GM12878 (cell line): ENCODE measurements at regions not wholly inside any gene's neighbourhood (a gene's known extent, or its start where the extent isn't known, plus 50 kb on each side); places are given as distances from the start of the nearest gene placed in this dataset.

Experiments used
- ATAC-seq: fragments of 200-7000 bp; cut with Tn5 transposase; 3 replicates; pipeline ENCODE4 v1.9.1; 2020; ENCODE audit warnings: mild to moderate bottlenecking, moderate library complexity
- BruUV-seq: library from RNA; stranded (reverse); fragments of 400-500 nt; replicated peaks from 2 replicates; lab custom pipeline; 2021; lab: Mats Ljungman, UMichigan
- CTCF ChIA-PET: fragments of 300-600 bp; sonication (Branson Sonifier 250); formaldehyde crosslinking; extraction: SDS; loops from one replicate; lab custom pipeline; 2021; ENCODE audit warnings: inconsistent platforms; lab: Yijun Ruan, JAX
- POLR2A ChIA-PET: fragments of 350-600 bp; formaldehyde crosslinking; extraction: SDS; loops from one replicate; lab custom pipeline; 2021; ENCODE audit warnings: inconsistent platforms; lab: Charles Lee
- RAD21 ChIA-PET: fragments of 300-600 bp; sonication (Branson Sonifier 250); formaldehyde crosslinking; loops from one replicate; lab custom pipeline; 2023; ENCODE audit warnings: antibody characterized with exemption; ENCODE audit not compliant: unreplicated experiment; lab: Charles Lee
- SMC1A ChIA-PET: fragments of 300-600 bp; sonication (Branson Sonifier 250); formaldehyde crosslinking; loops from one replicate; lab custom pipeline; 2023; ENCODE audit not compliant: unreplicated experiment, uncharacterized antibody; lab: Charles Lee
- DNase-seq: peaks from one replicate; pipeline ENCODE4 v3.0.0-alpha.2; 2011; ENCODE audit warnings: low read depth, low spot score
- FAIRE-seq: peaks from 3 replicates; lab custom pipeline; 2011; peaks lifted over from hg19 to GRCh38; lab: Jason Lieb, UNC
- H2AFZ ChIP-seq: 2 replicates; pipeline ENCODE4 v1.6.0; 2011; ENCODE audit warnings: low read depth, low read length, control low read depth; ENCODE audit not compliant: control insufficient read depth
- H3K27ac ChIP-seq: 2 replicates; pipeline ENCODE4 v1.5.1; 2011; ENCODE audit warnings: control low read depth; ENCODE audit not compliant: control insufficient read depth, insufficient read depth
- H3K27me3 ChIP-seq, 2 experiments: replicated peaks in 1 of 2; 2 replicates each; pipeline versions ENCODE4 v1.6.0 to v1.6.1; 2011; ENCODE audit warnings: low read length in 1 of 2; ENCODE audit not compliant: control insufficient read depth in 2 of 2, insufficient read depth in 2 of 2
- H3K36me3 ChIP-seq, 2 experiments: 2 replicates each; pipeline ENCODE4 v1.5.1; 2011; ENCODE audit warnings: low read length in 1 of 2; ENCODE audit not compliant: control insufficient read depth in 2 of 2, insufficient read depth in 2 of 2
- H3K4me1 ChIP-seq: 2 replicates; pipeline ENCODE4 v1.6.1; 2011; ENCODE audit warnings: mild to moderate bottlenecking, low read length, moderate library complexity, mixed read lengths; ENCODE audit not compliant: control insufficient read depth, insufficient read depth
- H3K4me2 ChIP-seq: 2 replicates; pipeline ENCODE4 v1.6.0; 2011; ENCODE audit warnings: control low read depth; ENCODE audit not compliant: control insufficient read depth, insufficient read depth
- H3K4me3 ChIP-seq: fragments of 200-600 bp; sonication (generic); 2 replicates; pipeline ENCODE4 v1.5.1; 2016
- H3K79me2 ChIP-seq: 2 replicates; pipeline ENCODE4 v1.6.0; 2011; ENCODE audit warnings: low read length; ENCODE audit not compliant: control insufficient read depth, insufficient read depth
- H3K9ac ChIP-seq: 2 replicates; pipeline ENCODE4 v1.8.0; 2011; ENCODE audit warnings: low read length, control low read depth, mixed read lengths; ENCODE audit not compliant: control insufficient read depth, insufficient read depth
- H3K9me3 ChIP-seq: replicated peaks from 3 replicates; pipeline ENCODE4 v1.5.1; 2011; ENCODE audit warnings: mild to moderate bottlenecking, low read length; ENCODE audit not compliant: control insufficient read depth, insufficient read depth
- H4K20me1 ChIP-seq: 2 replicates; pipeline ENCODE4 v1.6.0; 2011; ENCODE audit not compliant: control insufficient read depth, insufficient read depth
- BHLHE40 ChIP-seq, 2 experiments: fragments of 450-650 bp in 1 of 2; IDR thresholded peaks; 2 replicates each; pipeline ENCODE4 v1.6.1; 2011 to 2017; ENCODE audit warnings: low read depth in 2 of 2, borderline replicate concordance in 1 of 2, improper control_type of control experiment in 1 of 2, low read length in 1 of 2, mild to moderate bottlenecking in 1 of 2
- CBX3 ChIP-seq: fragments of 200-600 bp; sonication (generic); IDR thresholded peaks from 2 replicates; pipeline ENCODE4 v1.6.1; 2016; ENCODE audit warnings: low read depth, borderline replicate concordance
- CREM ChIP-seq: IDR thresholded peaks from 2 replicates; pipeline ENCODE4 v1.6.1; 2014; ENCODE audit warnings: antibody characterized with exemption, low read depth
- EZH2 ChIP-seq: IDR thresholded peaks from 2 replicates; pipeline ENCODE4 v1.6.1; 2012; ENCODE audit warnings: low read depth, mild to moderate bottlenecking, control low read depth, inconsistent platforms, low read length, borderline replicate concordance; ENCODE audit not compliant: control insufficient read depth
- MXI1 ChIP-seq: fragments of 150-350 bp; IDR thresholded peaks from 2 replicates; pipeline ENCODE4 v1.6.1; 2011; ENCODE audit warnings: low read depth, mild to moderate bottlenecking, inconsistent platforms, low read length, improper control_type of control experiment
- NR2C2 ChIP-seq: IDR thresholded peaks from 2 replicates; pipeline ENCODE4 v1.6.1; 2011; ENCODE audit warnings: borderline replicate concordance, low read depth; ENCODE audit not compliant: control insufficient read depth, insufficient read length
- NRF1 ChIP-seq: conservative IDR thresholded peaks from 2 replicates; pipeline ENCODE4 v1.6.1; 2011; ENCODE audit warnings: mild to moderate bottlenecking, low read depth, low read length, improper control_type of control experiment
- PML ChIP-seq: IDR thresholded peaks from 2 replicates; pipeline ENCODE4 v1.6.1; 2012; ENCODE audit warnings: low read length, inconsistent platforms
- POU2F2 ChIP-seq: IDR thresholded peaks from 3 replicates; pipeline ENCODE4 v1.6.1; 2011; ENCODE audit warnings: low read depth, mild to moderate bottlenecking, low read length, borderline replicate concordance
- SMC3 ChIP-seq: IDR thresholded peaks from 2 replicates; pipeline ENCODE4 v1.6.1; 2011; ENCODE audit warnings: low read length, improper control_type of control experiment, borderline replicate concordance
- SPI1 ChIP-seq: IDR thresholded peaks from 2 replicates; pipeline ENCODE4 v1.6.1; 2011; ENCODE audit warnings: low read depth, mild to moderate bottlenecking, low read length, moderate library complexity, borderline replicate concordance; ENCODE audit not compliant: insufficient read depth
- TCF7 ChIP-seq: IDR thresholded peaks from 2 replicates; pipeline ENCODE4 v1.6.1; 2014; ENCODE audit warnings: antibody characterized with exemption, borderline replicate concordance
- WGBS: methylation state at CpG from one replicate; pipeline ENCODE4 v1.1.6; 2016; ENCODE audit warnings: low lambda C conversion rate; ENCODE audit not compliant: insufficient replicate concordance, insufficient coverage; ENCODE audit errors: missing lambda C conversion rate; 5-methylcytosine and 5-hydroxymethylcytosine counted together
- in situ Hi-C: fragments of 300-500 bp; cut with MboI; formaldehyde crosslinking; loops from 9 replicates; pipeline ENCODE4 v1.14.3; 2018; ENCODE audit warnings: mixed read lengths
- intact Hi-C: fragments of 100-400 bp; cut with micrococcal nuclease; formaldehyde crosslinking; loops from one replicate; pipeline ENCODE4 v1.14.2; 2022; ENCODE audit not compliant: unreplicated experiment
- TF ChIP-seq, protein P1 (sequence below): fragments of 450-650 bp; IDR thresholded peaks from 2 replicates; pipeline ENCODE4 v1.6.1; 2017; ENCODE audit warnings: mild to moderate bottlenecking, moderate library complexity

- TF ChIP-seq NR2C2 = no peak
Observed at GRCh38 chrX:6965729-6966128, 181.8 kb upstream of the STS start (continued).

- Histone ChIP-seq H3K9ac (no peak overlapping the region), H3K79me2 (no peaks in the 10 kb centered on the region), H3K27me3 (no peaks in the 10 kb centered on the region), H4K20me1 (no peaks in the 10 kb centered on the region), H2AFZ (no peak overlapping the region), H3K9me3 (no peaks in the 10 kb centered on the region), H3K36me3 (no peaks in the 10 kb centered on the region), H3K4me2 (no peak overlapping the region), H3K4me3 (no peak overlapping the region), H3K4me1 (no peaks in the 10 kb centered on the region), H3K27ac (no peak overlapping the region)
- DNase-seq (no peak), ATAC-seq (no peak), FAIRE-seq (no peak)
- in situ Hi-C loops = no loop called here
- WGBS = 61% methylated on average over 2 of the region's 2 CpGs
- intact Hi-C loops = no loop called here
- BruUV-seq = no TSS peak
- ChIA-PET RAD21 (no interaction called here), POLR2A (no interaction called here), SMC1A (no interaction called here), CTCF (no interaction called here)
- TF ChIP-seq POU2F2 (no peak), CREM (no peak), SMC3 (no peak)
Observed at GRCh38 chrX:6962006-6962355, 185.5 kb upstream of the STS start.

DNA sequence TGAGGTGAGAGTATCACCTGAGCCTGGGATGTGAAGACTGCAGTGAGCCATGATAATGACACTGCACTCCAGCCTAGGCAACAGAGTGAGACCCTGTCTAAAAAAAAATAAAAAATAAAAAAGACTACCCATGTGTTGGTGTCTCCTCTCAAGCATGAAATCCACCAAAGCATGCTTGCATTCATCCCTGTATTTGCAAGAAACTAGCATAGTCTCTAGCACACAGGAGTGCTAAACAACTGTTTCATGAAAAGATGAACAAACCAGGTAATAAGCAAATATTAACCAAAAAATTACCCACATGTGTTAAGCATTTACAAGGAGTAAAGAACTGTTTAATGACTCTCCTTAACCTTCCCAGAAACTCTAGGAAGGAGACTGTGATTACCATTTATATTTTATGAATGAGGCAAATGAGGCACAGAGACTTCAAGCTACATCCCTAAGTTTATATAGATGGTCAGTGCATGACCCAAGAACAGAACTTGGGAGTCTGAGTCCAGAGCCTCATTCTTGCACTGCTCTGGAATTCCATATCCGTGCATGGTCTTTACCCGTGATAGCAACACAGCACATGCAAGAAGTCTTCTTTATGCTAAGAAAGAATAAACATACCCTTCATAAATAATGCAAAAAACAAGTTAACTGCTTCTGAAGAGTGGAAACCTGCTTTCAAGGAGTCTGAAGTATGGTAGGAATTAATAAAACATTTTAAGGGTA lies 186.1 kb upstream of the STS start:
- DNase-seq (no peak), FAIRE-seq (no peak), ATAC-seq (no peak)
- Histone ChIP-seq H3K4me3 (no peak overlapping the region), H3K36me3 (no peaks in the 10 kb centered on the region), H3K4me1 (no peaks in the 10 kb centered on the region), H2AFZ (no peak overlapping the region), H4K20me1 (no peaks in the 10 kb centered on the region), H3K79me2 (no peaks in the 10 kb centered on the region), H3K27me3 (no peaks in the 10 kb centered on the region), H3K4me2 (no peak overlapping the region), H3K27ac (no peak overlapping the region), H3K9ac (no peak overlapping the region), H3K9me3 (no peaks in the 10 kb centered on the region)
- ChIA-PET CTCF (no interaction called here), RAD21 (no interaction called here), SMC1A (no interaction called here), POLR2A (no interaction called here)
- intact Hi-C loops = no loop called here
- 23% methylated on average over 2 of the region's 2 CpGs for WGBS
- no TSS peak for BruUV-seq
- in situ Hi-C loops = no loop called here
- TF ChIP-seq SPI1 (no peak), CBX3 (no peak), TCF7 (no peak), BHLHE40 (IDR thresholded peaks at IDR 0.05; ENCODE audit: borderline replicate concordance in 1 of 2, low read depth in 2 of 2, low read length in 1 of 2) (no peak), MXI1 (no peak), PML (no peak), EZH2 (no peak), NRF1 (no peak)
- TF ChIP-seq, protein P1, sequence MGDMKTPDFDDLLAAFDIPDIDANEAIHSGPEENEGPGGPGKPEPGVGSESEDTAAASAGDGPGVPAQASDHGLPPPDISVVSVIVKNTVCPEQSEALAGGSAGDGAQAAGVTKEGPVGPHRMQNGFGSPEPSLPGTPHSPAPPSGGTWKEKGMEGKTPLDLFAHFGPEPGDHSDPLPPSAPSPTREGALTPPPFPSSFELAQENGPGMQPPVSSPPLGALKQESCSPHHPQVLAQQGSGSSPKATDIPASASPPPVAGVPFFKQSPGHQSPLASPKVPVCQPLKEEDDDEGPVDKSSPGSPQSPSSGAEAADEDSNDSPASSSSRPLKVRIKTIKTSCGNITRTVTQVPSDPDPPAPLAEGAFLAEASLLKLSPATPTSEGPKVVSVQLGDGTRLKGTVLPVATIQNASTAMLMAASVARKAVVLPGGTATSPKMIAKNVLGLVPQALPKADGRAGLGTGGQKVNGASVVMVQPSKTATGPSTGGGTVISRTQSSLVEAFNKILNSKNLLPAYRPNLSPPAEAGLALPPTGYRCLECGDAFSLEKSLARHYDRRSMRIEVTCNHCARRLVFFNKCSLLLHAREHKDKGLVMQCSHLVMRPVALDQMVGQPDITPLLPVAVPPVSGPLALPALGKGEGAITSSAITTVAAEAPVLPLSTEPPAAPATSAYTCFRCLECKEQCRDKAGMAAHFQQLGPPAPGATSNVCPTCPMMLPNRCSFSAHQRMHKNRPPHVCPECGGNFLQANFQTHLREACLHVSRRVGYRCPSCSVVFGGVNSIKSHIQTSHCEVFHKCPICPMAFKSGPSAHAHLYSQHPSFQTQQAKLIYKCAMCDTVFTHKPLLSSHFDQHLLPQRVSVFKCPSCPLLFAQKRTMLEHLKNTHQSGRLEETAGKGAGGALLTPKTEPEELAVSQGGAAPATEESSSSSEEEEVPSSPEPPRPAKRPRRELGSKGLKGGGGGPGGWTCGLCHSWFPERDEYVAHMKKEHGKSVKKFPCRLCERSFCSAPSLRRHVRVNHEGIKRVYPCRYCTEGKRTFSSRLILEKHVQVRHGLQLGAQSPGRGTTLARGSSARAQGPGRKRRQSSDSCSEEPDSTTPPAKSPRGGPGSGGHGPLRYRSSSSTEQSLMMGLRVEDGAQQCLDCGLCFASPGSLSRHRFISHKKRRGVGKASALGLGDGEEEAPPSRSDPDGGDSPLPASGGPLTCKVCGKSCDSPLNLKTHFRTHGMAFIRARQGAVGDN = no peak
